ENCODE measurements at regions not wholly inside any gene's neighbourhood (a gene's known extent, or its start where the extent isn't known, plus 50 kb on each side); places are given as distances from the start of the nearest gene placed in this dataset.

DNA sequence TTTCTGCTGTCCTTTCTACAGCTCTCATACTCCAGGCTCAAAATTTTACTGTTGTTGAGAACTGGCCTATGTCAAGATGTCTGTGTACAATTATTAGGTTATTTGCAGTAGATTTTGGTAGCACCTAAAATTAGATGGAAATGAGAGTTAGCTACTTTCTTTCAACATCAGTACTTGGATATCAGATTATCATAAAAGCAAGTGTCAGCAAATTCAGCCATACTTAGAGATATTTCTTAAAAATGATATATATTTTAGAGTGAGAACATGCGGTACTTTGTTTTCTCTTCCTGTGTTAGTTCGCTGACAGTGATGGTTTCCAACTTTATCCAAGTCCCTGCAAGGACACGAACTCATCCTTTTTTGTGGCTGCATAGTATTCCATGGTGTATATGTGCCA is 351.8 kb upstream of the LRRC7 start:
- H3K36me3 Mint-ChIP-seq (ENCODE audit: low read depth), result no peaks in the 10 kb centered on the region
- no peak overlapping the region for H3K27ac Mint-ChIP-seq
- no peaks in the 10 kb centered on the region for H3K4me1 Mint-ChIP-seq (ENCODE audit: low read depth)
- H3K27me3 Mint-ChIP-seq (ENCODE audit: low read depth), result no peaks in the 10 kb centered on the region
- no peak overlapping the region for H3K4me3 Mint-ChIP-seq
- ATAC-seq, result no peak
- no peak for DNase-seq
- H3K9me3 Mint-ChIP-seq (ENCODE audit: insufficient read depth), result no peaks in the 10 kb centered on the region
- POLR2A ChIA-PET, result no interaction called here
- CTCF ChIA-PET, result no interaction called here

DNA sequence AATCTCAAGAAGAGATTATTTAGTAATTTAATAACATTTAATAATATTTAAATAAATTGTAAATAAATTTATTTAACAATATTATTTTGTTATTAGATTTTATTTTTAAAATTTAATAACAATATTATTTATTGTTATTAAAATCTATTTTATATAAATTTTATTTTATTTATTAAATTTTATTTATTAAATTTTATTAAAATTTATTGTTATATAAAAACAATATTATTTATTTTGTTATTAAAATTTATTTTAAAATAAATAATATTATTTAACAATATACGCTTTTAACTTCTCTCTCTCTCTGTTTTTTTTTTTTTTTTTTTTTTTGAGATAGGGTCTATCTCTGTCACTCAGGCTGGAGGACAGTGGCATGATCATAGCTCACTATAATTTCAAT is 347.1 kb upstream of the LRRC7 start:
- ChIA-PET POLR2A (no interaction called here), CTCF (no interaction called here)
- H3K4me3 Mint-ChIP-seq, result no peak overlapping the region
- H3K27me3 Mint-ChIP-seq (ENCODE audit: low read depth), result no peaks in the 10 kb centered on the region
- ATAC-seq (no peak), DNase-seq (no peak)
- no peaks in the 10 kb centered on the region for H3K36me3 Mint-ChIP-seq (ENCODE audit: low read depth)
- H3K27ac Mint-ChIP-seq, result no peak overlapping the region
- H3K4me1 Mint-ChIP-seq (ENCODE audit: low read depth), result no peaks in the 10 kb centered on the region
- no peaks in the 10 kb centered on the region for H3K9me3 Mint-ChIP-seq (ENCODE audit: insufficient read depth)

DNA sequence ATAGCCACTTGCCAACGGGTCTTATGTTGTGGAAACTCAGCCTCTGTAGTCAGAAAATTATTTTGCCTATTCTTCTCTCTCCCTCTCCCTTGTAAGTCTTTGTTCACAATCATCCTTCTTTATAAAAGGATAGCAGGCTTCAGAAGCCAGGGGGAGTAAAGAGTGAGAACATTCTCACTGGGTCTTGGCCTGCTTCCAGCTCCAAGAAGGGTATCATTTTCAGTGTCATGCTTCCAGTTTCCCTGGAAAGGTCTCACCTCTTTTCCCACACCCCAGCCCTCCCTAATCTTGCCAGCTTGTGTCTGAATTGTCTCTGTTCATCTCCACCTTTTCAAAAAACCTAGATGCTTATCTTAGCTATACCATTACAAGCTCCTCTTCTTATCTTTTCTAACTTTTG is 346.2 kb upstream of the LRRC7 start:
- DNase-seq (no peak), ATAC-seq (no peak)
- CTCF ChIA-PET, result no interaction called here
- Mint-ChIP-seq H3K9me3 (ENCODE audit: insufficient read depth) (no peaks in the 10 kb centered on the region), H3K4me3 (no peak overlapping the region), H3K27ac (no peak overlapping the region), H3K36me3 (ENCODE audit: low read depth) (no peaks in the 10 kb centered on the region), H3K4me1 (ENCODE audit: low read depth) (no peaks in the 10 kb centered on the region), H3K27me3 (ENCODE audit: low read depth) (no peaks in the 10 kb centered on the region)
- POLR2A ChIA-PET, result no interaction called here

DNA sequence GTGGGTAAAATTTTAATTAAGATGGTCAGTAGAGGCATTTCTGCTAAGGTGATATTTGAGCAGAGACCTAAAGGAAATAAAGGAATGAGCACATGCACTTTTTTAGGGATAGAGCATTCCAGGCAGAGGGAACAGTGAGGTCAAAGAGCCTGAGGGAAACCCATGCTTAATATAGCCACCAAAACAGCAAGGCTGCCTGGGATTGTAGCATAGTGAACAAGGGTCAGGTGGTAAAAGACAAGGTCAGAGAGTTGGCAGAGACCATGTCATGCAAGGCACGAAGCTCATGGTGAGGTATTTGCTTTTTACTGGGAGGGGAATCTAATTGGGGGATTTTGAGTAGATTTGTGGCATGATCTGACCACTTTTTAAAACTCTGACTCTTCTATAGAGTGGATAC is 344.6 kb upstream of the LRRC7 start:
- Mint-ChIP-seq H3K36me3 (ENCODE audit: low read depth) (no peaks in the 10 kb centered on the region), H3K27ac (no peak overlapping the region), H3K4me3 (no peak overlapping the region), H3K4me1 (ENCODE audit: low read depth) (no peaks in the 10 kb centered on the region), H3K9me3 (ENCODE audit: insufficient read depth) (no peaks in the 10 kb centered on the region), H3K27me3 (ENCODE audit: low read depth) (no peaks in the 10 kb centered on the region)
- ChIA-PET CTCF (no interaction called here), POLR2A (no interaction called here)
- no peak for ATAC-seq
- no peak for DNase-seq

DNA sequence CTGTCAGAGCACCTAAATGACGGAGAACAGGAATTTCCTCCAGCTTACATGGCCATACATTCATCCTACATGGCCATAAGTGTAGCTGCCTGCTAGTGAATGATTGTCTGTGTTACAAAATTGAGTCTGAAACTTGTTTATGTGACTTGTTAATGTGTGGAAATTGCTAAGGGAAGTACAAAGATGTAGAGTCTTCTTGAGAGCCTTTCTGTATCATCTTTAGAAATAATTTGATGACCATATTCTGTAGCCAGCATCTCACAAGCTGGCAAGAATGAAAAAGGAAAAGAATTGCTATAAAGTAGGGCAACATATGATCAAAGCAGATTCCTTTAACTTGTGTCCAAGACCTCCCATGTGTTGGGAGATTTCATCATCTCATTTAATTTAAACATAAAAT is 339.2 kb upstream of the LRRC7 start:
- ATAC-seq (no peak), DNase-seq (no peak)
- H3K9me3 Mint-ChIP-seq (ENCODE audit: insufficient read depth), result peaks cover 4% of the 10 kb centered on the region
- no peaks in the 10 kb centered on the region for H3K27me3 Mint-ChIP-seq (ENCODE audit: low read depth)
- ChIA-PET CTCF (no interaction called here), POLR2A (no interaction called here)
- H3K36me3 Mint-ChIP-seq (ENCODE audit: low read depth), result no peaks in the 10 kb centered on the region
- no peak overlapping the region for H3K4me3 Mint-ChIP-seq
- H3K27ac Mint-ChIP-seq, result no peak overlapping the region
- H3K4me1 Mint-ChIP-seq (ENCODE audit: low read depth), result no peaks in the 10 kb centered on the region

DNA sequence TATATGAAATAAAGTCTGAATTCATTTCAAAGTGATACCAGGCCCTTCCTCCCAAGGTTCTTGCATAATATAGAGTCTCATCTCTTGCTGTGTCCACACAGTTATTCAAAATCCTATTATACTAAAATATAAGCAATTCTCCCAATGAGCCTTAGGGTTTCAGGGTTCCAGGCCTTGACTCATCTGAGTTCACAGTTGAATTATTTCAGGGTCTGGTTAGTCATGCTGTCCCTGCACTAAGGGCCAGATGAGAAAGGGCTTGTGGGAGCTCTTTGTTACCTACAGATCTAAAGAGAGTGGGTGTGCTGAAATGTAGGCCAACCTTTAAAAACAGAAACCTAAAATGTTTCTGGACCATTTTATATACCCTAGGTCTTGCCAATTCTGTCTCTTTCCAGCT is 337.5 kb upstream of the LRRC7 start:
- Mint-ChIP-seq H3K27me3 (ENCODE audit: low read depth) (no peaks in the 10 kb centered on the region), H3K9me3 (ENCODE audit: insufficient read depth) (peaks cover 4% of the 10 kb centered on the region), H3K36me3 (ENCODE audit: low read depth) (no peaks in the 10 kb centered on the region), H3K27ac (no peak overlapping the region), H3K4me1 (ENCODE audit: low read depth) (no peaks in the 10 kb centered on the region), H3K4me3 (no peak overlapping the region)
- CTCF ChIA-PET, result no interaction called here
- no peak for ATAC-seq
- POLR2A ChIA-PET, result no interaction called here
- DNase-seq, result no peak

DNA sequence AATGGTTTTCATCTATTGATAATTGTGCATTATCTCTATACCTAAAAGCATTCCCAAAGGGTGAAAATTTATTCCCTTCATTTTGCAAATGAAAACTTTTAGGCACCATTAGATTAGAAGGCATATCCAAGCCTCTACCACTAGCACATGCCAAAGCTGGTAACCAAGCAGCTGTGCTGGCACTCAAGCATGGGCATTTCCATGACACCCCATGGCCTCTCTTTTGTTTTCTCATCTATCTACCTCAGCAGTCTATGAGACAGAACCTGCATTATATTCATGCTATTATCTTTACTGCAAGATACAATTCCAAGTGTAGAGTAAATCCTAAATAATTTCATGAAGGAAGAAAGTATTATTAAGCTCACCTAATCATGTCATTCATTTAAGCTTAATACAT is 334.3 kb upstream of the LRRC7 start:
- no peaks in the 10 kb centered on the region for H3K36me3 Mint-ChIP-seq (ENCODE audit: low read depth)
- peaks cover 4% of the 10 kb centered on the region for H3K9me3 Mint-ChIP-seq (ENCODE audit: insufficient read depth)
- no peaks in the 10 kb centered on the region for H3K4me1 Mint-ChIP-seq (ENCODE audit: low read depth)
- ATAC-seq (no peak), DNase-seq (no peak)
- no peak overlapping the region for H3K27ac Mint-ChIP-seq
- ChIA-PET CTCF (no interaction called here), POLR2A (no interaction called here)
- no peak overlapping the region for H3K4me3 Mint-ChIP-seq
- no peaks in the 10 kb centered on the region for H3K27me3 Mint-ChIP-seq (ENCODE audit: low read depth)

DNA sequence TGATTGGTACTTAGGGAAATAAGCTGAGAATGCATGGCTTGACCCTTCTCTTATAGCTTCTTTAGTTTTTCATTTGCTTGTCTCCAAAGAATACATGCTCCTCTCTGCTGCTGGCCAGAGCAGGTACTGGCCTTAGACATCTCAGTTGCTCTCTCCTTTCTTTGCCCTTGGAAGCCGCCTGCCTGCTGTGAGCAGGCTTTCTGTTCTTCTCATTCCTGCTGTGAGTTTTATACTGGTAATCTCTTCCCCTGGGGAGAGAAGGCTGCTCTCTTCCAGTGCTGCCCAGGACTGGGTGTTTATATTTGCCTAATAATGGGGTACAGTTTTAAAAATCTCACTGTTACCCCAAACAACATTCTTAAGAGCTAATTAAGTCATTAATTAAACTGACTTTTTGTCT is 323.5 kb upstream of the LRRC7 start:
- Mint-ChIP-seq H3K4me3 (no peak overlapping the region), H3K36me3 (ENCODE audit: low read depth) (no peaks in the 10 kb centered on the region)
- no peak for ATAC-seq

DNA sequence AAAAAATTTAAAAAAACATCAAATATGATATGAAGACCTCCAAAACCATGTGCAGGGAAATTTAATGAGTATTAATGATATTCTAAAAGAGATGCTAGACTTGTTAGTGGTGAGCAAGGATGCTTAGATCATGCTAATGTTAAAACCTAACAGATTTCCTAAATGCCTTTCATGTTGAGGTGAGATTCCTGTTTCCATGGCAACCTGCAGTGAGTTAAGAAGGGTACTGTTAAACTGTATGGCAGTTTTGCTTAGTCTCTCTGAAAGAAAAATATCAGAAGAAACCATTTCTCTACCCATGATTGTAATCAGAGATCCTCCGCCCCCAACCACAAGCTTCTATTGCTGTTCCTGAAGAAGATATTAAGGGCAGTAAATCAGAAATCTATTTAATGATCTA is 321.6 kb upstream of the LRRC7 start:
- Mint-ChIP-seq H3K36me3 (ENCODE audit: low read depth) (no peaks in the 10 kb centered on the region), H3K4me1 (ENCODE audit: low read depth) (no peaks in the 10 kb centered on the region), H3K27me3 (ENCODE audit: low read depth) (no peaks in the 10 kb centered on the region), H3K27ac (no peak overlapping the region), H3K4me3 (no peak overlapping the region), H3K9me3 (ENCODE audit: insufficient read depth) (no peaks in the 10 kb centered on the region)
- ChIA-PET POLR2A (no interaction called here), CTCF (no interaction called here)
- no peak for ATAC-seq
- DNase-seq, result no peak

More for the DNA sequence above, 323.5 kb upstream of the LRRC7 start:
- H3K4me1 Mint-ChIP-seq (ENCODE audit: low read depth), result no peaks in the 10 kb centered on the region
- ChIA-PET CTCF (no interaction called here), POLR2A (no interaction called here)
- H3K9me3 Mint-ChIP-seq (ENCODE audit: insufficient read depth), result no peaks in the 10 kb centered on the region
- no peak for DNase-seq
- H3K27ac Mint-ChIP-seq, result no peak overlapping the region
- no peaks in the 10 kb centered on the region for H3K27me3 Mint-ChIP-seq (ENCODE audit: low read depth)

DNA sequence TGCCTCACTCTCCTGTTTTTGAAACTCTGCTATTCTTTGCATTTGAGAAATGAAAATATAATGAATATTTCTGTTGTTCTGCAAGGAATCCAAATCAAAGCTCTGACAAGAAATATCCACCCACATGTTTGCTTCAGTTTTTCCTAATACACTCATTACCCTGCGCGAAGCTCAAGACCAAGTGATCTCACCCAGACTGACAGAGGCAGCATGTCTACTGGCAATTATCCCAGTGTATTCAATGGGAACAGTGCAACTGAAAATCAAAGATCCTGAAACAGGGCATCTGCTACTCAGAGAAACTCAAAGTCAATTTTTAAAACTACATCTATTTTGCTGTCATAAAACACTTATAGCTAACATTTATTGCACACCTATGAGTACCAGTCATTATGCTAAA is 321.0 kb upstream of the LRRC7 start:
- H3K27me3 Mint-ChIP-seq (ENCODE audit: low read depth), result no peaks in the 10 kb centered on the region
- ChIA-PET CTCF (no interaction called here), POLR2A (no interaction called here)
- H3K27ac Mint-ChIP-seq, result no peak overlapping the region
- DNase-seq (no peak), ATAC-seq (no peak)
- no peaks in the 10 kb centered on the region for H3K9me3 Mint-ChIP-seq (ENCODE audit: insufficient read depth)
- H3K36me3 Mint-ChIP-seq (ENCODE audit: low read depth), result no peaks in the 10 kb centered on the region
- H3K4me1 Mint-ChIP-seq (ENCODE audit: low read depth), result no peaks in the 10 kb centered on the region
- H3K4me3 Mint-ChIP-seq, result no peak overlapping the region

DNA sequence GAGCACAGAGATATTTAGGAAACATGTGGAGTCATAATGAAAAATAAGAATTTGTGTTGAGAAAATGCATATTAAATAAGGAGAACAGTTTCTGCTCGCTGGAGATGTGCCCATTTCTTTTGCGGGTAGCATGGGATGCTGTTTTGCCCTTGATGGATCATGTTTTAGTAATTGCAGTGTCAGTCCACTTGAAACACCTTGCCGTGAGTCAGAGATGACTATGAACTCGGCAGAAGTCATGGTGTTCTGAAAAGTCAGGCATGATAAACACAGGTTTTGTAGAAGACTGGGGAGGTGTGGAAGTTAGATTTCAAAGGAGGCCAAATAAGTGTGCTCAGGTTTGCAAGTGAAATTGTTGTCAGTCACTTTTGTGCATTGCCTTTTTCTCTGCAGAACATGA is 315.0 kb upstream of the LRRC7 start:
- peaks cover 4% of the 10 kb centered on the region for H3K9me3 Mint-ChIP-seq (ENCODE audit: insufficient read depth)
- no peak overlapping the region for H3K27ac Mint-ChIP-seq
- H3K36me3 Mint-ChIP-seq (ENCODE audit: low read depth), result no peaks in the 10 kb centered on the region
- DNase-seq (no peak), ATAC-seq (no peak)
- no peaks in the 10 kb centered on the region for H3K27me3 Mint-ChIP-seq (ENCODE audit: low read depth)
- H3K4me1 Mint-ChIP-seq (ENCODE audit: low read depth), result no peaks in the 10 kb centered on the region
- ChIA-PET CTCF (no interaction called here), POLR2A (no interaction called here)
- H3K4me3 Mint-ChIP-seq, result no peak overlapping the region

DNA sequence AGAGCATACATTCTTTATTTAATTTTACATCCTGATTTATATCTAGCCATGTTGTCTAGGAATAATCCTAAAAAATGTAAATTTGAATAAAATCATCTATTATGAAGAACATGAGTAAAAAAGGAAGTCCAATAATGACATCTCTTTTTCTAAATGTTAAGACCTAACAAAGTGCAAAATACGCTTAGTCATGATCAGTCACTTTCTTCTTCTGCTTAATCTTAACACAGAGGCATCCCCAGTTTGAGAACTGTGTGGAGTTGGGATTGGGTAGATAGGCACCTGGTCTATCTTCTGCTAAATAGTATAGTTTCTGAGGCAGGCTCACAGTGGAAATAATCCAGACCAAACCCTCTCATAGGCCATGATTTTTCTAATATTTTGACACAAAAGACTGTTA is 311.7 kb upstream of the LRRC7 start:
- Mint-ChIP-seq H3K9me3 (ENCODE audit: insufficient read depth) (peaks cover 4% of the 10 kb centered on the region), H3K4me3 (no peak overlapping the region), H3K4me1 (ENCODE audit: low read depth) (no peaks in the 10 kb centered on the region), H3K36me3 (ENCODE audit: low read depth) (no peaks in the 10 kb centered on the region), H3K27me3 (ENCODE audit: low read depth) (no peaks in the 10 kb centered on the region), H3K27ac (no peak overlapping the region)
- ChIA-PET CTCF (no interaction called here), POLR2A (no interaction called here)
- no peak for DNase-seq
- no peak for ATAC-seq

DNA sequence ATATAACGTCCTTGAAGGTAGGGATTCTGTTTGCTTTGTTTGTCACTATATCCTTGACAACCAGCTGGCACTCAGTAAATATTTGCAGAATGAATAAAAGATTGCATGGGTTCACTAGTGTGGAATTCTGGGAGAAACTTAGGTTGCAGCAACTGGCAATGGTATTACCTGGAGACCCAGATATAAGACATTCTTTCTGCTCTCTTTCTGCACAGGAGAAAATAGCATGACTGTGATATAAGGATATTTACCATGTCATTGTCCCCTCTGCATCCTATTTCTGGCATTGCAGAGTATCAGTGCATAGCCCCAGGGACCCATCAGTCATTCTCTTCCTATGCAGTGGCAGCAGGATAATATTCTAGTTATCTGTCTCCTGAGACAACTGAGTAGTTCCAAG is 308.9 kb upstream of the LRRC7 start:
- H3K27me3 Mint-ChIP-seq (ENCODE audit: low read depth), result no peaks in the 10 kb centered on the region
- no peak overlapping the region for H3K27ac Mint-ChIP-seq
- peaks cover 4% of the 10 kb centered on the region for H3K9me3 Mint-ChIP-seq (ENCODE audit: insufficient read depth)
- H3K36me3 Mint-ChIP-seq (ENCODE audit: low read depth), result no peaks in the 10 kb centered on the region
- ATAC-seq (no peak), DNase-seq (no peak)
- POLR2A ChIA-PET, result interaction anchor here (0.6 kb wide), 1 partner anchor 1463 kb away, joined by 3 read pairs; no protein-coding TSS in a partner anchor
- H3K4me3 Mint-ChIP-seq, result no peak overlapping the region
- no peaks in the 10 kb centered on the region for H3K4me1 Mint-ChIP-seq (ENCODE audit: low read depth)
- CTCF ChIA-PET, result no interaction called here

DNA sequence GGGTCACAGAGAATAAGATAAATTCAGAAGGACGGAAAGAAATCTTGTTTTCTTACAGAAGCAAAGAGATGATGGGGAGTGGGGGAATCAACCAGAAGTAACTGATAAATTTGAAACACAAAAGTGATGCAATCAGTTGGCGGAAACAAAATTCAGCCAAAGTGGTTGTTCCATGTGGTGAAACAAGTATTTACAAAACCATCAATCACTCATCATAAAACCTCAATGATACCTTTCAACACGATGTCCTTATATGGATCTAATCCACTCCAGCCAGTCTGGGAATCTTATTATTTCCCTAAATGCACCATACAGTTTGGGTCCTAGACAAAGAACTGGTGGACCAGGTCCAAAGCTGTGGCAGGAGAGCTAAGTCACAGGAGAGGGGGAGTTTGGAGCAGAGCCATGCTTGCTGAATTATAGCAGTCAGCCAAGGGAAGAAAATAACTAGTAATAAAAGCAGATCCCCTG is 303.8 kb upstream of the LRRC7 start:
- Mint-ChIP-seq H3K27ac (no peak overlapping the region), H3K9me3 (ENCODE audit: insufficient read depth) (no peaks in the 10 kb centered on the region), H3K36me3 (ENCODE audit: low read depth) (no peaks in the 10 kb centered on the region), H3K4me3 (no peak overlapping the region), H3K27me3 (ENCODE audit: low read depth) (no peaks in the 10 kb centered on the region), H3K4me1 (ENCODE audit: low read depth) (no peaks in the 10 kb centered on the region)
- ATAC-seq, result no peak
- ChIA-PET POLR2A (no interaction called here), CTCF (no interaction called here)
- DNase-seq, result no peak
